HG02759 (cell line): ENCODE measurements at regions not wholly inside any gene's neighbourhood (a gene's known extent, or its start where the extent isn't known, plus 50 kb on each side); places are given as distances from the start of the nearest gene placed in this dataset.

ENCODE experiments used
- ATAC-seq: cut with Tn5 transposase; IDR thresholded peaks from one replicate; pipeline ENCODE4 v1.9.1; 2021; ENCODE audit warnings: mild to moderate bottlenecking, moderate library complexity; ENCODE audit not compliant: unreplicated experiment

- ATAC-seq: no peak
These were observed 244.6 kb upstream of the TENM3 start for GRCh38 chr4:181998398-181999295.

- ATAC-seq: no peak
These were observed 243.1 kb upstream of the TENM3 start for GRCh38 chr4:182000077-182000476.

GRCh38 chr4:182010876-182011275, 232.3 kb upstream of the TENM3 start:
- ATAC-seq: no peak

GRCh38 chr4:182014164-182014563, 229.0 kb upstream of the TENM3 start:
- no peak for ATAC-seq

GRCh38 chr4:182015014-182015413, 228.2 kb upstream of the TENM3 start:
- ATAC-seq: no peak

- ATAC-seq: no peak
These were observed 227.3 kb upstream of the TENM3 start for GRCh38 chr4:182015893-182016292.

GRCh38 chr4:182017038-182017437, 226.2 kb upstream of the TENM3 start:
- no peak for ATAC-seq

GRCh38 chr4:182018691-182019090, 224.5 kb upstream of the TENM3 start:
- ATAC-seq: peak; percentile 57

GRCh38 chr4:182019148-182019652, 224.0 kb upstream of the TENM3 start:
- ATAC-seq: peak; percentile 91

GRCh38 chr4:182022909-182023308, 220.3 kb upstream of the TENM3 start:
- no peak for ATAC-seq

GRCh38 chr4:182023469-182023868, 219.7 kb upstream of the TENM3 start:
- no peak for ATAC-seq

- no peak for ATAC-seq
These were observed 200.3 kb upstream of the TENM3 start for GRCh38 chr4:182042945-182043344.

- ATAC-seq: no peak
These were observed 194.3 kb upstream of the TENM3 start for GRCh38 chr4:182048871-182049270.

GRCh38 chr4:182056866-182057265, 186.3 kb upstream of the TENM3 start:
- no peak for ATAC-seq

- ATAC-seq: no peak
These were observed 180.7 kb upstream of the TENM3 start for GRCh38 chr4:182062458-182062857.

- no peak for ATAC-seq
These were observed 180.3 kb upstream of the TENM3 start for GRCh38 chr4:182062936-182063335.

GRCh38 chr4:182063651-182064050, 179.6 kb upstream of the TENM3 start:
- no peak for ATAC-seq

- ATAC-seq: no peak
These were observed 177.9 kb upstream of the TENM3 start for GRCh38 chr4:182065255-182065654.

GRCh38 chr4:182066037-182066436, 177.2 kb upstream of the TENM3 start:
- ATAC-seq: no peak

- ATAC-seq: no peak
These were observed 175.4 kb upstream of the TENM3 start for GRCh38 chr4:182067828-182068227.

- ATAC-seq: no peak
These were observed 174.3 kb upstream of the TENM3 start for GRCh38 chr4:182068920-182069319.

GRCh38 chr4:182073278-182073677, 169.9 kb upstream of the TENM3 start:
- ATAC-seq: no peak

- no peak for ATAC-seq
These were observed 169.1 kb upstream of the TENM3 start for GRCh38 chr4:182074139-182074538.
